GM12892 (cell line): ENCODE measurements at regions not wholly inside any gene's neighbourhood (a gene's known extent, or its start where the extent isn't known, plus 50 kb on each side); places are given as distances from the start of the nearest gene placed in this dataset.

Experiments used
- DNase-seq: peaks from one replicate; pipeline ENCODE4 v3.0.0; 2011; ENCODE audit not compliant: insufficient read length
- FAIRE-seq: peaks from 2 replicates; lab custom pipeline; 2011; peaks lifted over from hg19 to GRCh38; lab: Jason Lieb, UNC
- POLR2A ChIP-seq: IDR thresholded peaks from 2 replicates; pipeline ENCODE4 v1.6.1; 2011; ENCODE audit warnings: low read depth, low read length, control low read depth
- POLR2AphosphoS5 ChIP-seq: IDR thresholded peaks from 2 replicates; pipeline ENCODE4 v1.6.1; 2011; ENCODE audit warnings: low read depth, low read length, control low read depth
- TAF1 ChIP-seq: IDR thresholded peaks from 2 replicates; pipeline ENCODE4 v1.6.1; 2011; ENCODE audit warnings: low read depth, mild to moderate bottlenecking, control low read depth, low read length, borderline replicate concordance

DNA sequence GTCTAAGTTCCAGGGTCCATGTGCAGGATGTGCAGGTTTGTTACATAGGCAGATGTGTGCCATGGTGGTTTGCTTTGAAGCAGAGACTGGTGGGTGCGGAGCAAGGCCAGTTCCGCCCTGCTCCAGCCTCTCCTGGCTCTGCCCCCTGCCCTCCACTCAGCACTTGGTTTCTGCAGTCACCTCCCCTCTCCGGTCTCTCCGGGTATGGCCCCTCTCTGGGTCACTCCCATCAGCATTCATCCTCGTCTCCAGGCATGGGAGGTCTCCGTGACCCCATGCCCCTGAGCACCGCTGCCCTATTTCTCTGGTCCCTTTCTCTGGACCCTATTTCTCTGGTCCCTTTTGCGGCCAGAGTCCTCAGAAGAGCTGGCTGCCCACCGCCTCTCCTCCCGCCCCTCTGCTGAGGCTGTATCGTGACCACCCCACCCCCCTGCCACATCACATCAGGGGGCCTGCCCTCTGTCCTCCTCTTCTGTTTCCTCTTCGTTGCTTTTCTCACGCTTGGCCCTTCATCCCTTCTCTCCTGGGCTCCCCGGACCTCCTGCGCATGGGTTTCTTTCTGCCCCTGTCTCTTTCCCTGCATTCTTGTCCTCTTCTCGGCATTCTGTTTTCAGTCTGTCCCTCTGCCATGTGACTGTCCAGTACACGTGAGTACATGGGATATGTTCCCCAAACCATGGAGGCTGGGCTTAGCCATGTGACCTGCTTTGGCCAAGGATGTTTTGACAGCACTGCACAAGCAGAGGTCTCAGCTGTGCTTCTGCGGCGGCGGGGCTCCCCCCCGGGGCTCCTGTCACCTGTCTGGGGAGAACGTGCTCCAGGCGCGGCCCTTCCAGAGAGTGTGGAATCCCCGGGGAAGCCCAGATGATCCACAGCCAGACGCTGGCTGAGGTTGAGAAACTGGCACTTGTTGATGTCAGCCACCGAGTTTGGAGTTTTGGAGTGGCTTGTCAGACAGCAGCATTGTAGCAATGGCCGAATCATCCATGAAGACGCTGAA lies 54.4 kb upstream of the C1orf174 start:
- no peak for DNase-seq
- TF ChIP-seq TAF1 (no peak), POLR2AphosphoS5 (no peak), POLR2A (no peak)

DNA sequence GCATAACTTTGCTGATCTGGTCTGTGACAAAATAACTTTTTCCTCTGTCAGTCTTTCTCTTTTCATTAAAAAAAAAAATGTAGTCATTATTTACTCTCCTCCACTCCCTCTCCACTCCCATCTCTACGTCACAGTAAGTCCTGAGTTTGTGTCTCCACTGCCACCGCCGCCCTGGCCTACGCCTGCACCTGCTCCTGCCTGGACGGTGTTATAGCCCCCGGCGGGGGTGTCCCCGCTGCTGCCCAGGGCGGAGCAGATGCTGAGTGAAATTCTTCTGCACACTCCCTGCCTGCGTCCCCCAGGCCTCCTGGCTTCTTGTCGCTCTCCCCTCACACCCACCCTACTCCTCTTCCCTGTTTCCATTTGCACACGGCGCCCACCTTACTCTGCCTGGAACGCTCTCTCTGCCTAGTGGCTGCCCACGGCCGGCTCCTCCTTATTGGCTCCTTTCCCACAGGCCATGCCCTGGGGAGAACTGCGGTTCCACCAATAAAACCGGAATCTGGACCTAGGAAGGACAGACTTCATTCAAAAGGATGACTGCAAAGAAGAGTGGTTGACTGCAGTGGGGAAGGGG lies 55.2 kb upstream of the C1orf174 start:
- DNase-seq (no peak), FAIRE-seq (no peak)
- TF ChIP-seq TAF1 (no peak), POLR2AphosphoS5 (no peak), POLR2A (no peak)

More for the DNA sequence above, 54.4 kb upstream of the C1orf174 start:
- FAIRE-seq: no peak

DNA sequence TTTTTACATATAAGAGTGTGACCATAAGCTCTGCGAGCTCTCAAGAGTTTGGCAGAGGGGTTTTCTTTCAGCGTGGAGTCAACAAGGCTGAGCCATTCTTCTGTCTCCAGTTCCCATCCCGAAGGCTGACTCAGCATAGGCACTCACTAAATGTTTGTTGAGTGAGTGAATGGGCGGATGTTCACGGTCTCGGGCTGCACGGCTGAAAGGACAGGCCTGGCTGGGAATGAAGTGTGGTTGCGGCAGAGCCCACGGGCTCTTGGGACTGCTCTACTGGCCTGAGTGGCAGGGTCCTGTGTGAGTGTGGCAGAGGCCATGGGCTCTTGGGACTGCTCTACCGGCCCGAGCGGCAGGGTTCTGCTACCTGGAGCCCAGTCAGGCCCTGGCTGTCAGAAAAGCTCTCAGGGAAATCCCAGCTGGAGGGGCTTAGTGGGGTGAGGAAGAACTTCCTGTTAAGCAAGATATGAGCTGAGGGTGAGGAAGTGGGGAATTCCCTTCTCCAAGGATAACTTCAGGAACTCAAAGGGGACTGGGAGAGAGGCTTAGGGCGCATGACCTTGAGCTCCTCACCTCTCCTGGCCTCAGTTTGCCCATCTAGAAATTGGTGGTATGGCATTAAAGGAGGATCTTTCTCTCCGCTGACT lies 56.6 kb upstream of the C1orf174 start:
- TF ChIP-seq POLR2AphosphoS5: no peak
- TF ChIP-seq TAF1: no peak
- no peak for TF ChIP-seq POLR2A
- FAIRE-seq (no peak), DNase-seq (no peak)

DNA sequence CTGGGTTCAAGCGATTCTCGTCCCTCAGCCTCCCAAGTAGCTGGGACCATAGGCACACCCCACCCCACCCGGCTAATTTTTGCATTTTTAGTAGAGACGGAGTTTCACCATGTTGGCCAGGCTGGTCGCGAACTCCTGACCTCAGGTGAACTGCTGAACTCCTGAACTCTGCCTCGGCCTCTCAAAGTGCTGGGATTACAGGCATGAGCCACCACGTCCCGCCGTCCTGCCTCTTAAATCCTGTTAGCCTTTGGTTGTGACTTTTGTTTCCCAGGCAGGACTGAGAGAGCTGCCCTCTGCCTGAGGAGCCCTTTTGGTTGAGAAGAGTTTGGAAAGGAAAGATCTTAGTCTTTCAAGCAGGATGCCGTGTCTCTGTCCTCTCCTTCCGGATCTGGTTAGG lies 59.3 kb upstream of the C1orf174 start:
- TF ChIP-seq POLR2A (no peak), TAF1 (no peak), POLR2AphosphoS5 (no peak)
- no peak for DNase-seq
- FAIRE-seq: no peak

DNA sequence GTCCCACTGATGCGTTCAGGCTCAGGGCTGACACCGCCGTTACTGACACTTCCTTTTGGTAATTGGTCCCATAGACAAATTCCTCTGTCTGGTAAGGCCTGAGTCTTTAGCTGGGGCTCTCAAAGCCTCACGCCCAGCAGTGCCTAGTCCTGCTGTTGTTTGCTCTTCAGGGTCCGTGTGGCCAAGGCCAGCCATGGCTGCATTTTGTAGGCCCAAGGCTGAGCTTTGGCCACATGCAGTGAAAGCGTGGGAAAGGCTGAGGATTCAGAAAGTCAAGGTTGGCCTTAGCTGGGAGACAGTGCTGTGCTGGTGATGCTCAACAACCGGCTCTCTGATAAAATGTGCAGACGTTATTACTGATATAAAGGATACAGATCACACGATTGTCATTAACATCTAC lies 63.5 kb upstream of the C1orf174 start:
- no peak for FAIRE-seq
- TF ChIP-seq POLR2A (no peak), POLR2AphosphoS5 (no peak), TAF1 (no peak)
- no peak for DNase-seq

DNA sequence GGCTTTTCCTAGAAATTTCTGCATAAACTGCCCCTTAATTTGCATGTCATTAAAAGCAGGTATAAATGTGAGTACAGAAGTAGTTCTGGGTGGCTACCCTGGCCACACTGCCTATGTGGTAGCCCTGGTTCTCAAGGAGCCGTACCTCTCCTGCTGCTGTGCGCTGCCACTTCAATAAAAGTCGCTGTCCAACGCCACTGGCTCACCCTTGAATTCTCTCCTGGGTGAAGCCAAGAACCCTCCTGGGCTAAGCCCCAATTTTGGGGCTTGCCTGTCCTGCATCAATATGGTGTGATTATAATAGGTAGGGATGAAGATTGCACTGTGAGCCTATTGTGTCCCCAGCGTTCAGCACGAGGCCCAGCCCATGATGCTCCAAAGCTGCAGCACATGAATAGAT lies 65.6 kb upstream of the C1orf174 start:
- FAIRE-seq: no peak
- no peak for TF ChIP-seq TAF1
- no peak for TF ChIP-seq POLR2A
- no peak for TF ChIP-seq POLR2AphosphoS5
- DNase-seq: no peak

DNA sequence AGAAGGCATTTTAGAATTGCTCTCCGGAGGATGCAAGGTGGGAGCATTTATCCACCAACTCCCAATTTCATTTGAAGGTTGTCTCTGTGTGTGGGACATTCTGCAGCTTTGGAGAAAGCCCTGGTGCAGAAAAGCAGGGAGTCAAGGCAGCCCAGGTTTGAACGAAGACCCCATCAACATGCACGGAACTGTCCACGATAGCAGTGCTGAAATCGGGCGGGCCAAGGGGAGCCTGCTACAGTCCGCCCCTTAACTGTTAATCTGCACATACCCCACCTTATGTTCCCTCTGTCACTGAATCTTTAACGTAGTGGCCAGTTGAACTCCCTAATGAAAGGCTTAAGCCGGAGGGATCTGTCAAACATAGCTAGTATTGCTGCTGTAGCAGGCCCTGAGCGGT lies 68.8 kb upstream of the C1orf174 start:
- DNase-seq (no peak), FAIRE-seq (no peak)
- no peak for TF ChIP-seq TAF1
- no peak for TF ChIP-seq POLR2AphosphoS5

DNA sequence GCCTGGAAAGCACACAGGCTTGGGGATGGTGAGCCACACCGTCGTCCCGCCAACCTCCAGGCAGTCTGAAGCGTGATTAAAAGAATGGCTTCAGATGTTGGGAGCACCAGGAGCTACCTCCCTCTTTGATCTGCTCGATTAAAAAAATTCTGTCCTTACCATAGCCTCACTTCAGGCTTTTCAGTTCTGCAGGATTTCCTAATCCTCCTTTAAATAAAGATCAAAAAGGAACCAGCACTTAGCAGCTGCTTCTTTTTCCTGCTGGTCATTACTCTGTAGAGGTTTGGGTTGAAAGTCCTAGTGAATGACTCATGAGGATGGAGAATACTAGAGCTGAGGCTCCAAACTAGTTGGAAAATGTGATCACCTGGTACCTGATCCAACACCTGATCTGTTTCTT lies 71.9 kb upstream of the C1orf174 start:
- TF ChIP-seq POLR2AphosphoS5: no peak
- TF ChIP-seq POLR2A: no peak
- TF ChIP-seq TAF1: no peak
- DNase-seq (no peak), FAIRE-seq (no peak)

DNA sequence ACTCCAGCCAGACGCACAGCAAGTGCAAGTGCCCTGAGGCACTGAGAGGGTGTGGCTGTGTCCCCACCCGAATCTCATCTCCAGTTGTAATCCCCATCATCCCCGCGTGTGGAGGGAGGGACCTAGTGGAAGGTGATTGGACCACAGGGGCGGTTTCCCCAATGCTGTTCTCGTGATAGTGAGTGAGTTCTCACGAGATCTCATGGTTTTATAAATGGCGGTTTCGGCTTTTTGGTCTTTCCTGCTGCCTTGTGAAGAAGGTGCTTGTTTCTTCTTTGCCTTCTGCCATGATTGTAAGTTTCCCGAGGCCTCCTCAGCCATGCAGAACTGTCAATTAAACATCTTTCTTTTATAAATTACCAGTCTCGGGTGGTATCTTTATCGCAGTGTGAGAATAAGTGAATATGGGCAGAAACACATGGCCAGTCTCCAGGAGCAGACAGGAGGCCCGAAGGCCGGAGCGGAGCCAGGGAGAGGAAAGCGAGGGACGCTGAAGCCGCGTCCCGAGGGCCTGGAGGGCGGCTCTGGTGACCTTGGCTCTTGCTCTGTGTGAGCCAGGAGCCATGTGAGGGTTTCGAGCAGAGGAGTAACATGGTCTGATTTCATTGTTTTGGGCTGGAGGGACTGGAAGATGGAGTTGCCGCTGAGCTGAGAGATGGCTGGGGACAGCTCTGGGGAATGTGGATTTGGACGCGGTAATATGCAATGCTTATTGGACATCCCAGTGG lies 76.0 kb upstream of the C1orf174 start:
- FAIRE-seq (no peak), DNase-seq (no peak)
- TF ChIP-seq POLR2A (no peak), TAF1 (no peak), POLR2AphosphoS5 (no peak)

DNA sequence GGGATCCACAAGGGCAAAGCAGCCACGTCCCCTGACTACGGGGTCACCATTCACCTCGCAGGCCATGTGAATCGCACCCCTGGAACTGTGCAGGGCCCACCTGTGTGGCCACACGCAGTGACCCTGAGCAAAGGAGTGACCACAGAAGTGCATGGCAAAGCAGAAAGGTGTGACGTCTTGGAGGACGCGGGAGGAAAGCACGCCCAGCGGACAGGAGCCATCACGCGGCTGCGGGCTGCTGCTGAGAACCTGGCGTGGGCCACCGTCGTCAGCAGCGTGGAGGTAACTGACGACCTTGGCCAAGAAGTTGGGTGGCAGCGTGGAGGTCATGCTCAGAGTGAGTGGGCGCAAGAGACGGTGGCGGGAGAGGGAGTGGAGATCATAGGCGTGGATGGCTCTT lies 76.7 kb upstream of the C1orf174 start:
- FAIRE-seq (no peak), DNase-seq (no peak)
- TF ChIP-seq POLR2AphosphoS5 (no peak), TAF1 (no peak), POLR2A (no peak)
